ENCODE measurements at regions not wholly inside any gene's neighbourhood (a gene's known extent, or its start where the extent isn't known, plus 50 kb on each side); places are given as distances from the start of the nearest gene placed in this dataset.

DNA sequence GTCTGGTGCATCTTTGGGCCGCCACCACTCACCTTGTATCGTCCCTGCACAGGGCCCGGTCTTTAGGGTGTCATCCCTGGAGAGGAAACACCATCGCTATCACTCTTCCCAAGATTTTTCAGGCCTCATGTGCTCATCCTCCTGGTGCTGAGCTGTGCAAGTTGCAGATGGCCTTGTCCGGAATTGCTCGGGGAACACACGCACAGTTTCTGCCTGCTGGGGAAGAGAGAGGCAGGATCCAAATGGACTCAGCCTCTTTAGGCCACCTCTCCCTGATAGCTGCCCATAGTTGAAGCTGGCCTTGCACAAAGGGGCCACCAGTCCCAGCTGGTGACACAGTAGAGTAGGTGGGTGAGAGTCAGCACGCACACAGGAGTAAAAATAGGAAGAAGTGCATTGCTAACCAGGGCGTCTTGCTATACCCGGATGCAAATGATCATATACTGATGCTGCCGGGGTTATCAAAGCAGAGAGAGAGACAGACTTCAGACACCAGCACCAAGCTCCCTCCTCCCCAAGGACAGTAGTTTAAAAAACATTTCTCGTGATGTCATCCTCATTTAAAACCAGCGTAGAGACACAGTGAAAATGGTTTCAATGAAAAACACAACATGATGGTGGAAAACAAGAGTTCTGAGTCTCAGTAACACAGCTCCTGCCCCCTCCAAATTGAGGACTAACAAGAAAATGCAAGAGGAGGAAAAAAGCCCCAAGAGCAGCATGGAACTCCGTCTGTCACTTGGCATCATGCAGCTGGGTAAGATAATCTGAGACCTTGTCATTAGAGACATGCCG lies 147.5 kb upstream of the NCK2 start:
- no peak overlapping the region for H3K27ac Mint-ChIP-seq
- H3K9me3 Mint-ChIP-seq: no peaks in the 10 kb centered on the region
- no peak overlapping the region for H3K4me3 Mint-ChIP-seq

DNA sequence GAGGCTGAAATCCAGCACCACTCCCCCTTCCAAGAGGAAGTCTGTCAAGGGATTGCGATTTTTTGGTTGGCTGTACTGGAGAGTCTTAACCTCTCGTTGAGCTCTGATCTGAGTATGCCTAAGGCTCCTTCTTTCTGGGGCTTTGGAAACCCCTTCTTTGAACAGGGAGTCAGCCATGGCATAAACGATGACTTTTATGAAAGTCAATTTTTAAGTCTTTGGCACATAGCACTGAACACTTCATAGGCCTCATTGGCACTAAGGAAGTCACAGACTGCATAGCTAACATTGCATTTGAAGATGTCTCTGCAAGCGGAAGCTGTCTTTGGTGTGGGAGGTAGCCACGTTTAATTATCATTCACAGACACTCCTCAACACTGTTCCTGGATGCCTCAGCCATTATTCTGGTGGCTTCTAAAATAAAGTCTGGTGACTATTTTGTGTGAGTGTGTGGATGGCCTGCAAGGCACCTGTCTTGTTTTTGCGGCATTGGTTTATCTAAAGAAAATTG lies 148.2 kb upstream of the NCK2 start:
- H3K36me3 Mint-ChIP-seq (ENCODE audit: low read depth): no peaks in the 10 kb centered on the region
- H3K27me3 Mint-ChIP-seq (ENCODE audit: low read depth, poor library complexity): peaks cover 8% of the 10 kb centered on the region
- H3K9me3 Mint-ChIP-seq: no peaks in the 10 kb centered on the region
- H3K27ac Mint-ChIP-seq: no peak overlapping the region
- peaks cover 12% of the 10 kb centered on the region for H3K4me1 Mint-ChIP-seq
- no peak for TF ChIP-seq CTCF (IDR thresholded peaks at IDR 0.05)
- no peak overlapping the region for H3K4me3 Mint-ChIP-seq
- DNase-seq: no peak

More for the DNA sequence above, 147.5 kb upstream of the NCK2 start:
- Mint-ChIP-seq H3K36me3 (ENCODE audit: low read depth) (no peaks in the 10 kb centered on the region), H3K27me3 (ENCODE audit: low read depth, poor library complexity) (peaks cover 7% of the 10 kb centered on the region), H3K4me1 (peaks cover 12% of the 10 kb centered on the region)
- no peak for TF ChIP-seq CTCF (IDR thresholded peaks at IDR 0.05)
- no peak for DNase-seq

DNA sequence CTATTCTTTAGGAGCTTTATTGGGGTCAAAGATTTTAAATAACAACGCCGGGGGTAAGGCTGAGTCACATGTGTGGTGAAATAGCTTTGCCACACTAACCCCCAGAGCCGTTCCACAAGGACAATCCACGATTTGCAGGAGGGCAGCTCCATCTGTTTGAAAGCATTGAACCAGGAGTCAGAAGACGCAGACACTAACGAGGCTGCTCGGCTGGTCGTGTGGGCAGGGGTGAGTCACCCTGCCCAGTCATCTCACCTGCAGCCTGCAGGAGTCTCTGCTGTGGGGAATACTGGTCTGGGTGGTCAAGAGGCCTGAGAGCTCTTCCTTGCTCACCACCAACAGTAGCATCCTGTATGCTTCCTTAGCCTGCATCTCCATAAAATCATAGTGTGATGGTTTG lies 149.2 kb upstream of the NCK2 start:
- DNase-seq: no peak
- no peaks in the 10 kb centered on the region for H3K36me3 Mint-ChIP-seq (ENCODE audit: low read depth)
- H3K4me1 Mint-ChIP-seq: peaks cover 12% of the 10 kb centered on the region
- no peak for TF ChIP-seq CTCF (IDR thresholded peaks at IDR 0.05)
- no peaks in the 10 kb centered on the region for H3K9me3 Mint-ChIP-seq
- no peak overlapping the region for H3K27ac Mint-ChIP-seq
- no peak overlapping the region for H3K4me3 Mint-ChIP-seq
- peaks cover 8% of the 10 kb centered on the region for H3K27me3 Mint-ChIP-seq (ENCODE audit: low read depth, poor library complexity)

DNA sequence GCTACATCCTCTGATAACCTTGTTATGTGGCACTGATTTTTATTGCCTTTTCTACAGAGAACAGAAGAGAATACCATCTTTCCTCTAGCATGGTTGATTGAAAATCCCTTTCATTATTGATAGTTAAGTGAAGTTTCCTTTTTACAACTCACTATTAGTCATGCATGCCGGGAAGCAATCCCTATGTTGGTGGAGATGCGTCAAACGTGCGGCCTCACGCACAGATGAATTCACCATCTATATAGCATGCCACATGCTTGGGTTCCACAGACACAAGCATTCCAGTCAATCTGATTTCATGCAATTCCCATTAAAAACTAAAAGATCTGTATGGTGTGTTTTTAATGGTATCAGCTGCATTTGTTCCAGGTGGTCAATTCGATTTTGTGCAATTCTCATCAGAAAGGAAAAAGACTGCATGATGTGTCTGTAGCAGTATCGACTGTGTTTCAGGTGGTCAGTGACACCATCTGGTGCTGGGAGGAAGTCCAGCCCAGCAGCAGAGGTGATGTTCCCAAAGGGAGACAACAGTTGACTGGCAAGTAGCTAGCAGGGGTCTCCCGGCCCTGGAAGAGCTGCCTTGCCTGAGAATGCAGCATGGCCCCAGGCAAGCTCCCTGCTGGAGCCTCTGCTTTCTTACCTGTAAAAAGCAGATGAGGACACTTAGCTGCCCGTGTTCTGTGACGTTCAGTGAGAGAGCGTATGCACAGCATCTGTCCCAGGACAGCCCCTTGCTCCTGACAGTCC lies 151.3 kb upstream of the NCK2 start:
- DNase-seq: no peak
- no peaks in the 10 kb centered on the region for H3K36me3 Mint-ChIP-seq (ENCODE audit: low read depth)
- H3K4me1 Mint-ChIP-seq: peaks cover 12% of the 10 kb centered on the region
- H3K27me3 Mint-ChIP-seq (ENCODE audit: low read depth, poor library complexity): peaks cover 8% of the 10 kb centered on the region
- no peak overlapping the region for H3K27ac Mint-ChIP-seq
- H3K9me3 Mint-ChIP-seq: peaks cover 15% of the 10 kb centered on the region
- no peak overlapping the region for H3K4me3 Mint-ChIP-seq
- TF ChIP-seq CTCF (IDR thresholded peaks at IDR 0.05): no peak

DNA sequence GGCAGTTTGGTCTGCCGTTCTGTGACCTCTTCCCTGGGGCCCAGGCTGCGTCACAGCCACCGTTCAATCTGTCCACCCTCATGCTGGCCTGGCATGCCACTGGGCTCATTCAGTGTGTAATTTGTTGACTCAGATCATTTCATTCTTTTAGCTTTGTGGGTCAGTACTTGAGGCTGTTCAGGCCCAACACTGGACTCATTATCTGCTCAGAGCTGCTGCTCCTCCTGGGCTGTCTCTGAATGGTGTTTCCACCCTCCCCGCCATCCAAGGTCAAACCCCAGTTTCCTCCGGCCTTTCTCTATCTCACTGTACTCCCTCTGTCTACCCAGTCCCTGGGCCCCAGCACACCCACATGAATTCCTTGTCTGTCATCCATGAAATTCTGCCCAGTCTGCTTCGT lies 152.4 kb upstream of the NCK2 start:
- H3K36me3 Mint-ChIP-seq (ENCODE audit: low read depth): no peaks in the 10 kb centered on the region

More for the DNA sequence above, 152.4 kb upstream of the NCK2 start:
- Mint-ChIP-seq H3K4me1 (peaks cover 12% of the 10 kb centered on the region), H3K27me3 (ENCODE audit: low read depth, poor library complexity) (peaks cover 13% of the 10 kb centered on the region), H3K27ac (no peak overlapping the region), H3K9me3 (peaks cover 26% of the 10 kb centered on the region), H3K4me3 (no peak overlapping the region)
- no peak for TF ChIP-seq CTCF (IDR thresholded peaks at IDR 0.05)
- no peak for DNase-seq

All from nephron progenitor cell (in vitro differentiated cells).